ACC112 (cell line): ENCODE measurements at regions not wholly inside any gene's neighbourhood (a gene's known extent, or its start where the extent isn't known, plus 50 kb on each side); places are given as distances from the start of the nearest gene placed in this dataset.

Experiments
- H2AFZ ChIP-seq: fragments of 200-600 bp; sonication (generic); one replicate; pipeline ENCODE4 v1.6.0; 2017; ENCODE audit warnings: antibody characterized with exemption, low read length; ENCODE audit not compliant: unreplicated experiment
- H3K27ac ChIP-seq: fragments of 200-600 bp; sonication (generic); 2 replicates; pipeline ENCODE4 v1.5.1; 2014; ENCODE audit warnings: low read depth, mild to moderate bottlenecking, antibody characterized with exemption, low read length, moderate library complexity
- H3K27me3 ChIP-seq: fragments of 200-600 bp; sonication (generic); 2 replicates; pipeline ENCODE4 v1.6.1; 2014; ENCODE audit warnings: mild to moderate bottlenecking, antibody characterized with exemption, low read length, moderate library complexity, mixed read lengths; ENCODE audit not compliant: insufficient read depth
- H3K36me3 ChIP-seq: fragments of 200-600 bp; sonication (generic); 2 replicates; pipeline ENCODE4 v1.6.1; 2016; ENCODE audit warnings: mild to moderate bottlenecking, antibody characterized with exemption, low read length, moderate library complexity, mixed read lengths; ENCODE audit not compliant: insufficient read depth
- H3K4me1 ChIP-seq: fragments of 200-600 bp; sonication (generic); one replicate; pipeline ENCODE4 v1.6.1; 2016; ENCODE audit warnings: low read length, mixed read lengths; ENCODE audit not compliant: insufficient read depth, unreplicated experiment, control insufficient read depth
- H3K4me3 ChIP-seq: fragments of 200-600 bp; sonication (generic); 2 replicates; pipeline ENCODE4 v1.5.1; 2014; ENCODE audit warnings: mild to moderate bottlenecking, low read depth, low read length
- H3K79me2 ChIP-seq: fragments of 200-600 bp; sonication (generic); one replicate; pipeline ENCODE4 v1.6.0; 2016; ENCODE audit warnings: low read length; ENCODE audit not compliant: control insufficient read depth, unreplicated experiment, insufficient read depth

DNA sequence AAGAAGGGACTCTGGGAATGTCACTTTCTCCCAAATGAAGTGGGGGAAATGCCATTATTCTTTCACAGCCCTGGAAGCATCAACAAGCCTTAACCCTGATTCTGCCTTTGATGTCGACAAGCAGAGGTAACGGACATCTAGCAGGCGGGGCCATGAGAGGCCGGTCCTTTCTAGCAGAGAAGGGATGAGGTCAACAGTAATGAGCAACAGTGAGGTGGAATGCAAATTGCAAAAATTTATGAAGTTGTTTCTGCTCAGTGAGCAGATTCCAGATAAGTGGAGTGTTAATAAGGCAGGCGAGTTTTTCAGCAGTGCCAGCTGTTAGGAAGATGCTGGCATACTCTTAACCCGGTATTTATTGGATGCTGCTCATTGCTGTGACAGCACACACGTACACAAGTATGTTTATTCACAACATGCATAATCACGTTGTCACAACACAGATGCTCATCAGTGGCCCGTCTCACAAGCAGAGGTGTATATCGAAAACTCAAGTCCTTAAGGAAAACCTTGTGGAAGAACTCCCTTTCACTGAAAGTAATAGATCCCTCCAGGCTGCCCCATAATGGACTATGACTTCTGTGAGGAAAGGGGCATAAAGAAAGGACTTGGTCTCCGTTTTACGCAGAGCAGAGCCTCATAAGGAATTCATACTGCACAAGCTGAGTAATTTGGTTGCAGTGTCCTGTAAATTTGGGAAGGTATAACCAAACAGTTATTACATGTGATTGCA lies 329.0 kb downstream of the IGSF11 start:
- Histone ChIP-seq H2AFZ (no peak overlapping the region), H3K79me2 (no peaks in the 10 kb centered on the region), H3K27ac (no peak overlapping the region), H3K4me3 (no peak overlapping the region), H3K27me3 (no peaks in the 10 kb centered on the region), H3K36me3 (no peaks in the 10 kb centered on the region), H3K4me1 (no peaks in the 10 kb centered on the region)

DNA sequence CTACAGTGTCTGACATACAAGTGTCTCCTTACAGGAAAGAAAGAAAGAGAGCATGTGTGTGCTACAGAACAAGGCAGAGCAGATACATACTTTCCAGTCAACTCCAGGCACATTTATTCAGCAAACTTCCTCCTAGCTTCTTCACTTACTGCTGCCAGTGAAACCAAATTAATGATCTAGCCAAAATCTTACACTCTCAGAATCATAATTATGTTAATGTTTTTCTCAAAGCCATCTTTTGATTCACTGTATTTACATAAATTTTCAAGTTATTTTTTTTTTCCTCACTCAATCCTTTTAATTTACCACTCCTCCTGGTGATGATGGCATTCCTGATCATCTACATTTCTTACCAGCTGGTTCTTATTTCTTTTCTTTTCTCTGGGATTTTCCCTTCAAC lies 326.7 kb downstream of the IGSF11 start:
- Histone ChIP-seq H3K4me1 (no peaks in the 10 kb centered on the region), H2AFZ (no peak overlapping the region), H3K27me3 (no peaks in the 10 kb centered on the region), H3K27ac (no peak overlapping the region), H3K36me3 (no peaks in the 10 kb centered on the region), H3K4me3 (no peak overlapping the region), H3K79me2 (no peaks in the 10 kb centered on the region)

- H3K4me1 ChIP-seq, result no peaks in the 10 kb centered on the region
- no peaks in the 10 kb centered on the region for H3K27me3 ChIP-seq
- H3K4me3 ChIP-seq, result no peak overlapping the region
Measured at GRCh38 chr3:118710532-118710931, 324.1 kb downstream of the IGSF11 start.

GRCh38 chr3:118713502-118714207 lies 321.0 kb downstream of the IGSF11 start:
- no peak overlapping the region for H3K27ac ChIP-seq
- no peaks in the 10 kb centered on the region for H3K4me1 ChIP-seq
- no peaks in the 10 kb centered on the region for H3K36me3 ChIP-seq
- H3K27me3 ChIP-seq, result no peaks in the 10 kb centered on the region
- no peak overlapping the region for H3K4me3 ChIP-seq
- H2AFZ ChIP-seq, result no peak overlapping the region
- no peaks in the 10 kb centered on the region for H3K79me2 ChIP-seq

More at GRCh38 chr3:118710532-118710931, 324.1 kb downstream of the IGSF11 start:
- no peaks in the 10 kb centered on the region for H3K36me3 ChIP-seq
- no peak overlapping the region for H3K27ac ChIP-seq
- no peaks in the 10 kb centered on the region for H3K79me2 ChIP-seq
- no peak overlapping the region for H2AFZ ChIP-seq

- H3K4me1 ChIP-seq, result no peaks in the 10 kb centered on the region
- H3K36me3 ChIP-seq, result no peaks in the 10 kb centered on the region
- H3K27me3 ChIP-seq, result no peaks in the 10 kb centered on the region
- H3K79me2 ChIP-seq, result no peaks in the 10 kb centered on the region
- H2AFZ ChIP-seq, result no peak overlapping the region
- no peak overlapping the region for H3K4me3 ChIP-seq
- H3K27ac ChIP-seq, result no peak overlapping the region
Measured at GRCh38 chr3:118714800-118715199, 319.8 kb downstream of the IGSF11 start.

- H3K79me2 ChIP-seq, result no peaks in the 10 kb centered on the region
- no peak overlapping the region for H3K4me3 ChIP-seq
- H3K27ac ChIP-seq, result no peak overlapping the region
- no peaks in the 10 kb centered on the region for H3K27me3 ChIP-seq
- no peaks in the 10 kb centered on the region for H3K36me3 ChIP-seq
- H2AFZ ChIP-seq, result no peak overlapping the region
- H3K4me1 ChIP-seq, result no peaks in the 10 kb centered on the region
Measured at GRCh38 chr3:118729546-118729945, 305.1 kb downstream of the IGSF11 start.

DNA sequence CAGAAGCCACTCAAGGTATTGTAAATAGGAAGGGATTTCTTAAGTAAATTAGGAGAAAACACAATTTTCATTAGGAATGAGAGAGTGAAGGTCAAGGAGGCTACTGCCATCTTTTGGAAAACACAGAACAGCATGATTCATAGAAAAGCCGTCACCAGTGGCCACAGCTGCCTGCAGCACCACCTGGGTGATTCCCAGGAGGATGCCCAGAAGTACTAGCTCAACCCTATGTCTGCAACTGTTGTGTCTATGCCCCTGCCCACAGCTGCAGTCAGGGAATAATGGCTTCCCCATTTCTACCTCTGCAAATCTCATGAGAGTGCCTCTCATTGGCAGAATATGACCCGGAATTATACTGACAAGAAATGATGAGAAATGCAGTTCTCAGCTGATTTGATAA lies 300.0 kb downstream of the IGSF11 start:
- Histone ChIP-seq H3K79me2 (no peaks in the 10 kb centered on the region), H2AFZ (no peak overlapping the region), H3K27me3 (no peaks in the 10 kb centered on the region), H3K4me3 (no peak overlapping the region), H3K27ac (no peak overlapping the region), H3K36me3 (no peaks in the 10 kb centered on the region), H3K4me1 (no peaks in the 10 kb centered on the region)

GRCh38 chr3:118736107-118736506 lies 298.5 kb downstream of the IGSF11 start:
- no peaks in the 10 kb centered on the region for H3K27me3 ChIP-seq
- no peak overlapping the region for H3K4me3 ChIP-seq
- no peak overlapping the region for H3K27ac ChIP-seq
- no peaks in the 10 kb centered on the region for H3K36me3 ChIP-seq
- H3K4me1 ChIP-seq, result no peaks in the 10 kb centered on the region
- H2AFZ ChIP-seq, result no peak overlapping the region
- no peaks in the 10 kb centered on the region for H3K79me2 ChIP-seq

DNA sequence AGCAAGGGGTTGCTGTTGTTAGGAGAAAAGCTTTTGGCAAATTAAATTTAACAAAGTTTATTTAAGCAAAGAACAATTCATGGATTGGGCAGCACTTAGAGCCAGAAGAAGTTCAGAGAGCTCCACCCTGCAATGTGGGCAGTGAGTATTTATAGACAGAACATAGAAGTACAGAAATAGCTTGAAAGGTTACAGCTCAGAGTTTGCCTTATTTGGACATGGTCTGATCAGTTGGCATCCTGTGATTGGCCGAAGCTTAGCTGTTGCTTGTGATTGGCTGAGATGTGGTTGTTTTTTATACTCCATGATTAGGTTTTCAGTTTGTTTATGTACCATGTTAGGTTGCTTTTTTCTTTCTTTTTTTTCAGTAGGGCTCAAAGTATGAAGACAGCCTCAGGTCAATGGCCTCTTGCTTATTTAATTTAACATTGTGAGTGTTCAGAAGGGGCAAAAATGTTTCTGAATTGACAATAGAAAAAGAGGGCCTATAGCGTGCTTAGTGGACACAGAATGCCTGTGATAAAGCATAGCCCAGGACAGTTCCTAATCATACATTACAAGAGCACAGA lies 293.8 kb downstream of the IGSF11 start:
- H3K36me3 ChIP-seq, result no peaks in the 10 kb centered on the region
- H3K4me1 ChIP-seq, result no peaks in the 10 kb centered on the region
- H3K27me3 ChIP-seq, result no peaks in the 10 kb centered on the region
- H3K27ac ChIP-seq, result no peak overlapping the region
- H2AFZ ChIP-seq, result no peak overlapping the region
- H3K79me2 ChIP-seq, result no peaks in the 10 kb centered on the region
- no peak overlapping the region for H3K4me3 ChIP-seq

DNA sequence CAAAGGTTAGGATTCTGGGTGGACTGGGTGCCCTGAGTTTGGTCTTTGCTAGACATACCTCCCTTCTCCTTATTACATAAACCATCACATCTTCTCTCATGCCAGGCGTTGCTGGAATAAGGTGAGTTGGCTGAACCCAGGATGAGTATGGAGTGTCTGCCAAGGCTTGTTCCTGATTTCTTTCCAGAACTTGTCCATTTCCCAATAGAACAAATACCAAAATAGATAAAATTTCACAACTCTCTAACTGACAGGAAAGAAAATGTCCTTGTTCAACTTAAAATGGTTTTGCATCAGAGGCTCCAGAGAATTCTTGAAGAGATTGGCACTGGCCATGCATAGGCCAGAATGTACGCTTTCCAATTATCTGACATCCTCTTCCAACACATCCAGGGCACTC lies 291.9 kb downstream of the IGSF11 start:
- H3K27me3 ChIP-seq, result no peaks in the 10 kb centered on the region
- no peaks in the 10 kb centered on the region for H3K79me2 ChIP-seq

DNA sequence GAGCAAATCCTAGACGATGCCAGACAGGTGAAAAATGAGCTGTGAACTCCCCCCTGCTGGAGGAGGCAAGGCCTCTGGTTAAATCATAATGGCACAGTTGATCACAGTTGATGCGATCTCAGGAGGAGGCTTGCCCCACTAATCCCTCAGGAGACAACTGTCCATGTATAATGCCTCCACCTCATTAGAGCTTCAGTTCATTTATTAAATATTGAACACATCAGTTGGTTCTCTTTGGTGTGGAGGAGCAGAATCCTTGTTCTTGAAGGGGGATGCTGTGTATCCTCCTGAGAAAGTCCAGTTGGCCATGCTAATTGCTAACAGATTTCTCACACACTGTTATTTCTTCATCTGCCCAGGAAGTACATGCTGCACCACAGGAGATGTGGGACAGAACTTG lies 290.5 kb downstream of the IGSF11 start:
- H3K27ac ChIP-seq, result no peak overlapping the region
- H3K27me3 ChIP-seq, result no peaks in the 10 kb centered on the region
- no peak overlapping the region for H3K4me3 ChIP-seq
- no peaks in the 10 kb centered on the region for H3K79me2 ChIP-seq
- no peaks in the 10 kb centered on the region for H3K4me1 ChIP-seq
- H2AFZ ChIP-seq, result no peak overlapping the region
- no peaks in the 10 kb centered on the region for H3K36me3 ChIP-seq

More for the DNA sequence above, 291.9 kb downstream of the IGSF11 start:
- no peaks in the 10 kb centered on the region for H3K4me1 ChIP-seq
- no peak overlapping the region for H2AFZ ChIP-seq
- no peak overlapping the region for H3K27ac ChIP-seq
- H3K36me3 ChIP-seq, result no peaks in the 10 kb centered on the region
- no peak overlapping the region for H3K4me3 ChIP-seq
